ENCODE measurements at regions not wholly inside any gene's neighbourhood (a gene's known extent, or its start where the extent isn't known, plus 50 kb on each side); places are given as distances from the start of the nearest gene placed in this dataset.

- Histone ChIP-seq H4K20me1 (ENCODE audit: insufficient read depth, low read length) (no peaks in the 10 kb centered on the region), H3K27me3 (ENCODE audit: control insufficient read depth in 2 of 2, insufficient read depth in 2 of 2, low read length in 2 of 2) (no peaks in the 10 kb centered on the region), H3K9ac (ENCODE audit: insufficient read depth, low read length, poor library complexity, severe bottlenecking) (no peak overlapping the region), H3K4me1 (ENCODE audit: control insufficient read depth in 1 of 2, insufficient read depth in 2 of 2, low read length in 2 of 2) (no peaks in the 10 kb centered on the region), H3K4me3 (replicated peaks in 1 of 3; ENCODE audit: low read depth in 2 of 3, low read length in 3 of 3) (no peak overlapping the region), H3K4me2 (replicated peaks; ENCODE audit: extremely low read depth, low read length, poor library complexity, severe bottlenecking) (no peak overlapping the region), H2AFZ (ENCODE audit: insufficient read depth, low read depth, low read length, poor library complexity, severe bottlenecking) (no peak overlapping the region), H3K9me3 (replicated peaks in 1 of 2; ENCODE audit: control insufficient read depth in 1 of 2, insufficient read depth in 1 of 2, low read length in 2 of 2) (peaks cover 3 to 6% of the 10 kb centered on the region in 2 donors), H3K36me3 (replicated peaks in 1 of 2; ENCODE audit: control insufficient read depth in 1 of 2, insufficient read depth in 2 of 2, low read length in 2 of 2) (no peaks in the 10 kb centered on the region), H3K79me2 (ENCODE audit: insufficient read depth, low read length) (no peaks in the 10 kb centered on the region), H3K27ac (ENCODE audit: low read depth in 1 of 2, low read length in 2 of 2) (no peak overlapping the region)
- Mint-ChIP-seq H3K4me1 (no peaks in the 10 kb centered on the region), H3K4me3 (no peak overlapping the region), H3K9me3 (peaks cover 0 to 11% (median 2%) of the 10 kb centered on the region in 7 donors), H3K27me3 (ENCODE audit: low read depth in 3 of 3) (peaks cover 0 to 1% (median 0%) of the 10 kb centered on the region in 3 donors), H3K27ac (no peak overlapping the region), H3K36me3 (no peaks in the 10 kb centered on the region)
- WGBS (ENCODE audit: insufficient coverage): 56% methylated on average over 2 of the region's 5 CpGs
- TF ChIP-seq, protein P1, sequence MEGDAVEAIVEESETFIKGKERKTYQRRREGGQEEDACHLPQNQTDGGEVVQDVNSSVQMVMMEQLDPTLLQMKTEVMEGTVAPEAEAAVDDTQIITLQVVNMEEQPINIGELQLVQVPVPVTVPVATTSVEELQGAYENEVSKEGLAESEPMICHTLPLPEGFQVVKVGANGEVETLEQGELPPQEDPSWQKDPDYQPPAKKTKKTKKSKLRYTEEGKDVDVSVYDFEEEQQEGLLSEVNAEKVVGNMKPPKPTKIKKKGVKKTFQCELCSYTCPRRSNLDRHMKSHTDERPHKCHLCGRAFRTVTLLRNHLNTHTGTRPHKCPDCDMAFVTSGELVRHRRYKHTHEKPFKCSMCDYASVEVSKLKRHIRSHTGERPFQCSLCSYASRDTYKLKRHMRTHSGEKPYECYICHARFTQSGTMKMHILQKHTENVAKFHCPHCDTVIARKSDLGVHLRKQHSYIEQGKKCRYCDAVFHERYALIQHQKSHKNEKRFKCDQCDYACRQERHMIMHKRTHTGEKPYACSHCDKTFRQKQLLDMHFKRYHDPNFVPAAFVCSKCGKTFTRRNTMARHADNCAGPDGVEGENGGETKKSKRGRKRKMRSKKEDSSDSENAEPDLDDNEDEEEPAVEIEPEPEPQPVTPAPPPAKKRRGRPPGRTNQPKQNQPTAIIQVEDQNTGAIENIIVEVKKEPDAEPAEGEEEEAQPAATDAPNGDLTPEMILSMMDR (IDR thresholded peaks at IDR 0.05): no peak
- intact Hi-C loops (cut with micrococcal nuclease): no loop called here
- DNase-seq: no peak
These were observed 694.9 kb upstream of the ID4 start for GRCh38 chr6:19142275-19142674.

- intact Hi-C loops (cut with micrococcal nuclease): no loop called here
- no peak overlapping the region for H3K4me2 ChIP-seq (replicated peaks; ENCODE audit: extremely low read depth, low read length, poor library complexity, severe bottlenecking)
- H3K27me3 ChIP-seq (ENCODE audit: control insufficient read depth in 2 of 2, insufficient read depth in 2 of 2, low read length in 2 of 2): no peaks in the 10 kb centered on the region
- no peaks in the 10 kb centered on the region for H4K20me1 ChIP-seq (ENCODE audit: insufficient read depth, low read length)
- no peak overlapping the region for H2AFZ ChIP-seq (ENCODE audit: insufficient read depth, low read depth, low read length, poor library complexity, severe bottlenecking)
- no peaks in the 10 kb centered on the region for H3K36me3 ChIP-seq (replicated peaks in 1 of 2; ENCODE audit: control insufficient read depth in 1 of 2, insufficient read depth in 2 of 2, low read length in 2 of 2)
- H3K79me2 ChIP-seq (ENCODE audit: insufficient read depth, low read length): no peaks in the 10 kb centered on the region
- no CpG with 5 or more reads among the region's 3 CpGs for WGBS (ENCODE audit: insufficient coverage)
- H3K9me3 ChIP-seq (replicated peaks in 1 of 2; ENCODE audit: control insufficient read depth in 1 of 2, insufficient read depth in 1 of 2, low read length in 2 of 2): peaks cover 3% of the 10 kb centered on the region in 2 donors
- H3K27me3 Mint-ChIP-seq (ENCODE audit: low read depth in 3 of 3): peaks cover 0 to 2% (median 0%) of the 10 kb centered on the region in 3 donors
- H3K9ac ChIP-seq (ENCODE audit: insufficient read depth, low read length, poor library complexity, severe bottlenecking): no peak overlapping the region
- H3K27ac ChIP-seq (ENCODE audit: low read depth in 1 of 2, low read length in 2 of 2): no peak overlapping the region
- no peak overlapping the region for H3K4me3 ChIP-seq (replicated peaks in 1 of 3; ENCODE audit: low read depth in 2 of 3, low read length in 3 of 3)
- no peaks in the 10 kb centered on the region for H3K4me1 ChIP-seq (ENCODE audit: control insufficient read depth in 1 of 2, insufficient read depth in 2 of 2, low read length in 2 of 2)
- H3K27ac Mint-ChIP-seq: no peak overlapping the region
- TF ChIP-seq, protein P1 (IDR thresholded peaks at IDR 0.05): no peak
- no peaks in the 10 kb centered on the region for H3K36me3 Mint-ChIP-seq
- no peak for DNase-seq
- H3K4me1 Mint-ChIP-seq: no peaks in the 10 kb centered on the region
- H3K4me3 Mint-ChIP-seq: no peak overlapping the region
- peaks cover 0 to 12% (median 2%) of the 10 kb centered on the region in 7 donors for H3K9me3 Mint-ChIP-seq
These were observed 686.9 kb upstream of the ID4 start for GRCh38 chr6:19150307-19150706.

All from CD14-positive monocyte (primary cell).